GM19239 (cell line): ENCODE measurements at regions not wholly inside any gene's neighbourhood (a gene's known extent, or its start where the extent isn't known, plus 50 kb on each side); places are given as distances from the start of the nearest gene placed in this dataset.
"Not testable (repeated sequence)": the region's sequence is repeated elsewhere in the genome, so short reads cannot be mapped to it uniquely, and the experiment has no call there.

Experiments used
- DNase-seq: peaks from one replicate; pipeline ENCODE4 v3.0.0; 2011; ENCODE audit warnings: low spot score; ENCODE audit not compliant: insufficient read length
- FAIRE-seq: peaks from 2 replicates; lab custom pipeline; 2011; peaks lifted over from hg19 to GRCh38; lab: Jason Lieb, UNC

DNA sequence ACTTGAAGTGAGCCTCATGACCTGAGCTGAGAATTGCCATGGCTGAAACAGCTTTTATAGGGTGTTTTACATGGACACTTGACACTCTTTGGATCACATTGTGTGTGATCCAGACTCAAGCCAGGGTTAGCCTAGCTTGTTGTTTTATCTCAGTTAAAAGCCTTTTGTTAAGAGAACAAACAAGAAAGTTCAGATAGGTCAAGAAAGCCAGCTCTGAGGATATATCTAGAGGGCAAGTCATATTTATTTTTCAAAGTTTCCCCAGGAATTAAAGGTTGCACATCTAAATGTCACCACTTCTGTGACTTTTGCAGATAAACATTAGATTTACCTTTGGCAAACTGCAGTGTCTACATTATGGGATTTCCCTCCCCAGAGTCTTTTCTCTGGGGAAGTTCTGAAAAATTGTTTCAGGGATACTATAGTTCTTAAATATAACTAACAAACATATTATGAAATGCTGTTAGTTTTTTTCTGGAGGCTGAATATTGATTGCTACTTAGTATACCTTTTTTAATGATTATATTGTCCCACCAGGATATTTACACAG, 134.5 kb downstream of the C9orf152 start:
- FAIRE-seq (no peak), DNase-seq (no peak)

DNA sequence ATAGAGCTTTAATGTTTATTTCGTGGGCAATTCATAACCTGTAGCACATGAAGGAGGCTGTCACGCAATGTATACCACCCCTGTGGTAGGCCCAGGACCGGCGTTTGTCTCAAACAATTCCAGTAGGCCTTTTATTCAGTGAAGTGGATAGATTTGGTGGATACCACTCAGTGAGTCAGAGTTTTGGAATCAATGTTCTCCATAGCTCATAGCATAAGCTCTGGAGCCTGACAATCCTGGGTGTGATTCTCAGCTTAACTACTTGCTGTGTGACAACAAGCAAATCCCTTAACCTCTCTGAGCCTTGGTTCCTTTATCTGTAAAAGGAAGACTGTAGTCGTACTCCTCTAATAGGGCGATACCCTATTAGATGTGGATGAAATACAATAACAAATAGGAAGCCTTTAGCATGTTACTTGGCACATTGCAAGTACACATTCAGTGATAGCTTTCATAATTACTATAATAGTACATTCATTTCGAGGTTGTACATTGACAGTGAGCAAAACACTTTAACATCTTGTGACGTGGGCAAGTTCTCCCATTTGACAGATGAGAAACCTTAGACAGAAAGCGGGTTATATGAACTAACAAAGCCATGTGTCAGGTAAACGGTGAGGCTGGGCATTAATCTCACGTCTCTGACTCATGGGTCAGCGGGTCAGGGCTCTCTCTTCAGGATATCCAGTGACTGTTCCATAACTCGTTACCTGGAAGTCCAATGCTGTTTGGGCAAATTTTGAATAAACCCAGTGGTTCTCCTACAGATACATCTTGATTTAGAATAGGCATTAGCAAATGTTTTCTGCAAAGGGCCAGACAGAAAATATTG, 130.8 kb downstream of the C9orf152 start:
- FAIRE-seq, result peak; percentile 64
- DNase-seq, result no peak

DNA sequence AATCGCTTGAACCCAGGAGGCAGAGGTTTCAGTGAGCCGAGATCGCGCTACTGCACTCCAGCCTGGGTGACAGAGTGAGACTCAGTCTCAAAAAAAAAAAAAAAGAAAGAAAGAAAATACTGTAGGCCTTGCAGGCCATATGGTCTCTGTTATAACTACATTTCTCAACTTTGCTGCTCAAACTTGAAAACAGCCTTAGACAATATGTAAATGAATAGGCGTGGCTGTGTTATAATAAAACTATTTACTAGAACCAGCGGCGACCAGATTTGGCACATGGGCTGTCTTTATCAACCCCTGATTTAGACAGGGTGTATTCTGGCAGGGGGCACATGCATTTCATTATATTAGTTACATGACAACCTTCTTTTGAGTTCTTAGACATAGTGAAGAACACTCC, 130.0 kb downstream of the C9orf152 start:
- no peak for DNase-seq
- no peak for FAIRE-seq

DNA sequence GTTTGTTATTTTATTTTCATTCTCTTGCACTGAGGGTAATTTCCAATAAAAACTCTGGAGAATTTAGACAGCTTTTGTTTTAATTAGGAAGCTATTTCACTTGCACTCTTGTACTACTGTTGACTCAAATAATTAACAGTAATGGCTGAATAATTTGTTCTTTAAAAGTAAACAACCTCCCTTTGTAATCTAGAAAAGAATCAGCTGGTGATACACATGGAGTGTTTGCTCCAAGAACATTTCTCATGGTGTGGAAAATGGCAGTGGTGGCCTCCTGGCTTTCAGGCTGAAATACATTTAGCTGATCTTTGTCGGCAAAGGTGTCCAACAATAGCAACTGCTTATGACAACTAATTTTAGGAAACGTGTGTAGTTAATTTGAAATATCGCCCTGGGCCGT, 129.4 kb downstream of the C9orf152 start:
- FAIRE-seq (no peak), DNase-seq (no peak)

DNA sequence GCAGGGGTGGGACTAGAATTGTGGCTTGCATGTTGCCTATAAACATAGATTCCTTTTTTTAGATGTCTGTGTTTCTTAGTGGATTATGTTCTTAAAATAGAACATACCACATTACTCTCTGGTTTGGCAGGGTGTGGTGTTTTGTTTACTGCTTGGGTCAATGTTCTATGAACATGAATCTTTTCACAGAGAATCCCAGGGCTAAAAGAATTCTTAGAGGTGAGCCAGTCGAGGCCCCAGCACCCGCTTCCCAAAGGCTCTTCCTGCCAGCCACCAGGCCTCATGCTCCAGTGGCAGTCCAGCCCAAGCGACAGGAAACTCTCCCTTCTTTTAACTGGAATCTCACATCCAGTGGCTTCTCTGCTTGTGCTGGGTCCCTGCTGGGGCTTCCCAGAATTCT, 126.6 kb downstream of the C9orf152 start:
- DNase-seq (no peak), FAIRE-seq (no peak)

DNA sequence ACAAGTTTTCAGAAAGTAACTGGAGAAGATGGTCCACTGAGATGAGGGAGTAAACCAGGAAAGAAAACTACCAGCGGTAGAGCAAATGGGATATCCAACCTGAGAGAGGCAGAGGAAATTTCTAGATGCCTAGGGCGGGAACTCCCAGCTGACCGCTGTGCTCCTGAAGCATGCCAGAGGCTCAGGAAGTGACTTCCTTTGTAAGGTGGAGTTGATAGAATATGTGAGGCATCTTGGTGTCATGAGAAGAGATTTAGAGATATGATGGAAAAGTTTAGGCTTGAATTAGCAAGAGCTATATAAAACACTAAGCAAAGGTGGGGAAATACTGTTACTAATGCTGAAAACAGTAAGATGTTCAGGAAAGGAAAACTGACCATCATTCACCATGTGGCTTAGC, 124.1 kb downstream of the C9orf152 start:
- DNase-seq (no peak), FAIRE-seq (no peak)

DNA sequence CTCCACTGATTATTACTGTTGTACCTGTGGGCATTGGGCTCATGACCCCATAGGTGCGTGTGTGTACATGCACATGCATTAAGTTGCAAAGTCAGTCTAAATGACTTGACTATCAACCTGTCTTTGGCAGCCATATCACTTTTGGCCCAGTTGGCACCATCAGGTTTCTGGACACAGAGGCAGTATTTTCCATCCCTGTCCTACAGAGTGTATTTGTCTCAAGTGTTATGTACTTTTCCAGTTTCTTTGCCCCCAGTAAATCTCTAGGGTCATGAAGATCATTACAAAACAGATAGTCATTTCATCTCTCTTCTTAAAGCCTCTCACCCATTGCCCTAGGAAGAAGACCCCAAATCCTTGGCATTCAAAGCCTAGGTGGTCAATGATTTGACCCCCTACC, 121.4 kb downstream of the C9orf152 start:
- FAIRE-seq, result no peak
- no peak for DNase-seq

DNA sequence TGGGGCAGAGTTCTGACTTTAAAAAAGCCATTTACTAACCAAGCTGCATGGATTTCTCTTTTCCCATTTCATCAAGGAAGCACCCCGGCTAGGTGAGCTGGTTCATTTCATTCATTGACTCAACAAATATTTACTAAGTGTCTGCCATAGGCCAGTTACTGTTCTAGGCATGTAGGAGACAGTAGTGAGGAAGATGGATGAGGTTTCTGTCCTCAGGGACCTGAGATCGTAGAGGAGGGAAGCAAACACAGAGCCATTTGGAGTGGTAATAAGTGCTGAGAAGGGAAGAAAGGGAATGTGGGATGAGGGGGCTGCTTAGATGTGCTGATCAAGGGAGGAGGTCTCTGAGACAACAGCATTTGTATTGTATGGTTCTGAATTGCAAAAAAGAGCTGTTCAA, 120.4 kb downstream of the C9orf152 start:
- DNase-seq, result no peak

DNA sequence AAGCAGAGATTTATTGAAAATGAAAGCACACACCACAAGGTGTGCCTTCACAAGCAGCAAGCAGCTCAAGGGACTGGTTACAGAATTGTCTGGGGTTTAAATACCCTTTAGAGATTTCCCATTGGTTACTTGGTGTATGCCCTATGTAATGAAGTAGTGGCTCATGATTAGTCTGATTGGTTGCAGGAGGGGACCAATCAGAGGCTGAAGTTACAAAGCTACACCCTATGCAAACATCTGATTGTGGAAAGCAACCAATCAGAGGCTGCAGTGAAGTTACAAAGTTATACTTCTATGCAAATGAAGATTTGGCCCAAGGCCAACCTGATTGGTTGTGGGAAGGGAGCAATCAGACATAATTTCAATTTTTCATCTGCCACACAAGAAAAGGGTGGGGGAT, 119.9 kb downstream of the C9orf152 start:
- DNase-seq (no peak), FAIRE-seq (no peak)

More for the DNA sequence above, 120.4 kb downstream of the C9orf152 start:
- FAIRE-seq, result no peak

DNA sequence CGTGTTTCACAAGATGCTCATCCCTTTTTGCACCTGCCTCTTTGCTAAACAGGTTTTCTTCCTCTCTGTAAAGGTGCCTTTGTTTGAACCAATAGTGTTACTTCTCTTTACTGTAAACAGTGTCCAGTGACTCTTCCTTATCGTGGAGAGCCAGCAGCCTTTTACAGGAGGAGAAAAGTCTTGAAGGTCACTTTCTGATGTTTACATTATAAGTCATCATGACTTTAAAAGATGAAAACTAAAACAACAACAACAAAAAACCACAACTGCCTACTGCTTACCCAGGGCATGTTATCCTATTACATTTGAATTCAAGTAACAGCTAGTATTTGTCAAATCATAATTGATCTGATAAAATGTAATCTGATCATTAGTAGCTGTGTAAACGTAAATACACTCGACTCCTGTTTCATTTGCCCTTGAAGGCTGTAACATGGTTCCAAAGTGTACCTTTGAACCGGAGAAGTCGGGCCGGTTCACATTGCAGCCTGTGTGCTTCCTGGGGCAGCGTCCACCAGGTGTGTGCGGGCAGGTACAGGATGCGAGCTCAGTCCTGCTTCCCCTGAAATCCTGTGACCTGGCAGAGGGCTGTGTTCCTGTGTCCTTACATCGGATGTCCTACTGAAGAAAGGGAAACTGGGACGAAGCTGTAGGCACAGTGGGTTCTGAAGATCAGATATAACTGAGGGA, 118.1 kb downstream of the C9orf152 start:
- FAIRE-seq (no peak), DNase-seq (no peak)

DNA sequence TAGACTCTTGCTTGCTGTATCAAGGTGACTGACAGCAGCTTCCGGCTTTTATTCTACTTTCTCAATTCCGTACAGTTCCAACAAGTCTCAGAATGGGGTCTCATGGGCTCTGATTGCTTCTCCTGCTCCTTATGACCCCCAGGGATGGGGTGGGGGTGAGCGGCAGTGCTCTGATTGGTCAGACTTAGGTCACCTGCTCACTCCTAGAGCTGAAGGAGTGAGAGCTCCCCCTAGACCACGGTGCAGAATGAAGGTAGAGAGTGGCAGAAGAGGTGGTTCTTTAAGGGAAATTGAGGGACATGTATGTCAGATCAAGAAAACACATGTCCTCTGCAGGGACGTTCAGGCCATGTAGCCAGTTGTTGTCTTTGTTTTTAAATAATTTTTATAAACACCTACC, 115.2 kb downstream of the C9orf152 start:
- no peak for FAIRE-seq
- DNase-seq, result no peak

DNA sequence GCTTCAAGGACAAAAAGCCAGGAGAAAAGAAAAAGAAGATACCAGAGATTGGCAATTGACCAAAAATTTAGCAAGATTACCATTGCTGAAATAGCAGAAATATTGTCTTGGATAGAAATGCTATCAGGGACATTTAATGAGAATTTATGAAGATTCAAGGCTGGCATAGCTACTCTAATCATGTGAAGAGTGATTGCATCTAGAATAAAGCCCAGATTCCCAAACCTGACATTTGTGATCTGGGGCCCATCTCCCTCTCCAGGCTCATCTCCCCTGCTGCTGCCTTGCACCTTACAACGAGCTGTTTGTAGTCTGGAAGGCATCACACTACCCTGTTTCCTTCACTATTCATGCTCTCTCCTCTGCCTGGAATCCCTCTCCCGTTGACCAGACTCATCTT, 114.5 kb downstream of the C9orf152 start:
- FAIRE-seq (no peak), DNase-seq (no peak)

DNA sequence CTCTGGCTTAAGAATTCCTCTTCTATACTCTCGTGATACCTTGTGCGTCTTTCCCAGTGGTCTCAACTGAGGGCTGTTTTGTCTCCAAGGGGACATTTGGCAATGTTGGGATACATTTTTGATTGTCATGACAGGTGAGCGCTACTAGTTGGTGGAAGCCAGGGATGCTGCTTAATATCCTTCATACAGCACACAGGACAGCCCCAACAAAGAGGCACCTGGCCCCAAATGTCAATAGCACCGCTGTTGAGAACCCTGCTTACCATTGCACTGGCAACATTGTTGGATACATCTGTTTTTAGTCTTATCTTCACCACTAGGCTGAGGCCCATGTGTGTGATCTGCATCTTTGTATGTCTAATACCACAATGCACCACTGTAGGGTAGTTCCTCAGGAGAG, 114.1 kb downstream of the C9orf152 start:
- FAIRE-seq (no peak), DNase-seq (no peak)

DNA sequence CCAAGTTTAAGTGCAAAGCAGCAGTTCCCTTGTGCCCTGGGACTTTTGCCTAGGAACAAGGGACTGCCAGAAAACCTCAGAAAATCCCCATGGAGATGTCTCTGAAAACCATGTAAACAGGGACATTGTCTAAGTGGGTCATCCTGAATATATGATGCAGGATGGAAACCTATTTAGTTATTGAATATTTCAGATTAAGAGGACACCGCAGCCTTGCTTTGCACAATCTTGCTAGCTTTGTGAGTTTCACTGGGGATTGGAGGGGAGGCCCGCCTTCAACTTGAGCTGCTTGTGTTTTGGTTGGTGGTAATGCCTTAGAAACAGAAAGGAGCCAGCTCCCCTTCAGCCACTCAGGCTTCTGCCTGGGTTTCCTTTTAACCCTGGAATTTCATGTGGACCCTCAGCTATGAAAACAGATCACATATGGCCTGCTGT, 112.8 kb downstream of the C9orf152 start:
- DNase-seq, result no peak
- FAIRE-seq, result no peak

DNA sequence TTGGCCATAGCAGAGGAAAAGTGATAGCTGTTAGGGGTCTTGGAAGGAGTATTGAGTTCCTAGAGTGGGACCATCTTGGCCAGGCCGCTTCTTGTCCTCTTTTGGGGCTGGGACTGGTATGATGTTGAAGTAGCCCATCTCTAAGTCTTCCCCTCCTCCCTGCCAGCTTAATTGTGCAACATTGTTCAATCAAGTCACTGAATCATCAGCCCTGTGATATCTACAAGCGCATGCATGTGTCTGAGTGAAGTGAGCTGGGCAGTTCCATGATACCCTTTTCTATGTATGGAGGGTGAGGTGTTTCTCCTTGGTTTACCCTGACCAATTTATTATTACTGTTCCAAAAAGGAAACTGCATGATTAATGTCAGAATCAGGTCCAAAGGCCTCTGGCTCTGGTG, 112.2 kb downstream of the C9orf152 start:
- FAIRE-seq, result no peak
- no peak for DNase-seq

DNA sequence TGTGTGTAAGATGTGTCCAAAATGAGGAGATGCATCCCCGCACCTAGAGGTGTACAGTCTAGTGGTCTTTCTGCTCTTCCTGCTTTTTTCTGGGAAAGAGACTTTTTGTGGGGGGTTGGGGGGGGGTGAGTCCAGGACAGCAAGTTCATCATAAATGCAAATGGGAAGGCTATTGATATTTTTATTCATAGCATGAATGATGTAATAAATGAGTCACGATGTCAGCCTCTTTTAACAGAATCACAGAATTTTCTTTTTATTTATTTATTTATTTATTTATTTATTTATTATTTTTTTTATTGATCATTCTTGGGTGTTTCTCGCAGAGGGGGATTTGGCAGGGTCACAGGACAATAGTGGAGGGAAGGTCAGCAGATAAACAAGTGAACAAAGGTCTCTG, 111.3 kb downstream of the C9orf152 start:
- DNase-seq, FAIRE-seq: not testable (repeated sequence)

DNA sequence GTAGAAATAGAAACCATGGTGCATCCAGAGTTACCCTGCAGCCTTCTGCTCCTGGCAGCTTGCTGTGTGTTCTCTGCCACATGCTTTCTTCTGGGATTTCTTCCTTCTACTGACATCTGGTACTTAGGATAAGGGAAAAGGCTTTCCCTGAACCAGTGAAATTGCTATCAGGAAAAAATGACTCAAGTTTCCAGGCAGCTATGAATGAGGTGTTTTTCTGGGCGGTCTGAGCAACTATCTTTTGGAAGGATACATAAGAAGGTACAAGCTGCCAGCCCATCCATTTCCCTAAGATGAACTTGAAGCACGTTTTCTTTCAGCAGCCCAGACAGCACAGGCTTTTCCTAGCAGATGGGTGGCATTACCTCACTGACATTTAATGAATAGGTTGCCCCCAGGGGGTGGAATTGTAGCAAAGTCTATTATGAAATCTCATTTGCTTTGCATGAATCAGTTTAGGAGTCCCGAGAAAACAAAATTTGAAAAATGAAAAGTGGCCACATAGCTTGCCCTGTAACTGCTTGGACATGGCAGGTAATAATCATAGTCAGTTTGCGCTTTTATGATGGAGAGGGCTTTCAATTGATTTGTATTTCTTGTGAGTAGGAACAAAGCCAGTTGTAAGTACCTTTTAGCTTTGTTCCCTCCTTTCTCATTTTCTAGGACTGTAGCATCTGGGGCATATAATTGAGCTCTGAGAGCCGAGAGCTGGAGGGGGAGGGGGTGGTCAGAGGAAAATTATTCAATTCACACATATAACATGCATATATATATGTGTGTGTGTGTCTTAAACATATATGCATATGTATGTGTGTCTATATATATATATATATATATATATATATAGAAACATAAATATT, 108.5 kb downstream of the C9orf152 start:
- no peak for FAIRE-seq
- no peak for DNase-seq

DNA sequence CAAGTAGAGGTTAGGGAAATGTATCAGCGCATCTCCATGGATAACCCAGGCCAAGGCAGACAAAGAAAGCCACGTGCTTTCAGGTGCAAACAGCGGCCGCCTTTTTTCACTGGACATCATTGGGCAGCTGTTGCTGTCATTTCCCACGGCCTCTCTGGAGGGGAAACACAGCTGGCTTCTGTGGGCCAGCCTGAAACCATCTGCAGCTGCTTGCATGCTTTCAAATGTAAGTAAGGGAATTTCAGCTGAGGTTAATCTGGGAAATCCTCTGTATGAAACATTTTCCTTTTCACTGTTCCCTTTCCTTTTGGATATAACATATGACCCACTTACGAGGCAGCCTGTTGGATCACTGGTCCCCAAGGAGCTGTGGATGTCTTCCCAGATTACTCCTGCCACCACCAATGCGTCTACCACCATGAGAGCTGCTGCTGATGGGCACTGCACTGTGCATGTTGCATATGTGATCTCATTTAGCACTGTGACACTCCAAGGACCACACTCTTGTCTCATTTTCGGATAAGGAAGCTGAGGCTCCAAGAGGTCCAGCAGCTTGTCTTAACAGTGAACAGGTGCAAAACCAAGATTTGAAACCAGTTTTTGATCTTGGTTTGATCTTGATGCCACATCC, 106.3 kb downstream of the C9orf152 start:
- FAIRE-seq (peak; percentile 92), DNase-seq (peak; percentile 48)

DNA sequence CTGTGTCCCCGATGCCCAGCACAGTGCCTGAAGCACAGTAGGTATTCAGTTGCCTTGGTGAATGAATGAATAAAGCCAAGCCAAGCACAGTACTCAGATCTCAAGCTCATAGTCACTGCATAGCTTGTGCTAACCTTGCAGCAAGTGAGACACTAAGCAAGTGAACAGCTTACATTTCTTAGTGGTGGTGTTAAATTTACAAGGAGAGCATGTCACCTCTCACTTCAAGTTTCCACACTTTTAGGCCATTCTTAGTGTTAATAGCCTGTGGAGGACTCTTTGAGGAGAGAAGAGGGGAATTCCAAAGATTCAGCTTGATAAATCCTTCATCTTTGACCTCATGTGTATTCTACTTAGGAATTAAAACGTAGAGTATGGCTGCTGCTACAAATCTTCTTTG, 104.7 kb downstream of the C9orf152 start:
- FAIRE-seq, result no peak
- DNase-seq, result no peak

DNA sequence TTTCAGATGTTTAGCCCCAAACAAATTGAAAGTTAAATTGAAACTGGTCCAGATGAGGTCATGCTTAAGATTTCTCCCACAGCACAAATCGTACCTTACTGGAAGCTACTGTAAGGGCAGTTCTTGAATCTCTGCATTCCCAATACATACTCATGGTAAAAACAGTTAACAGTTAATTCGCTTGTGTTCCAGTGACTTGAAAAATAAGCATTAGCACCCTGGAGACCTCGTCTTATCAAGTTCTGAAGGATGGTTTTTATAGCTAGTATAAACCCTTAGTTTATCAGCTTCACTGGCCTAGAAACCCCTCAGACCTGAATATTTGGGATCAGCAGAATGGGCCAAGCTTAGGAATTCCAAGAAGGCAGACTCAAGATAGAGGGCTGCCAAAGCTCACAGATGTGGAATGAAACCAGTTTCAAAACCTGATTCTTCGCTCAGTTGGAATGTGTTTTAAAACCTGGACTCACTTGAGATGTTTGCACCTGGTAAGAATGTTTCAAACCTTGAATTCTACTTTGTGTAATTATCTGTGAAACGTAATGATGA, 103.6 kb downstream of the C9orf152 start:
- no peak for FAIRE-seq
- DNase-seq, result no peak
